HepG2 (cell line): ENCODE measurements at regions not wholly inside any gene's neighbourhood (a gene's known extent, or its start where the extent isn't known, plus 50 kb on each side); places are given as distances from the start of the nearest gene placed in this dataset.

Experiments
- ATF2 ChIP-seq: sonication (generic); formaldehyde crosslinking; IDR thresholded peaks from 2 replicates; pipeline ENCODE4 v1.4.0; 2020; ENCODE audit warnings: missing genetic modification reagents
- BATF2 ChIP-seq: sonication (generic); formaldehyde crosslinking; IDR thresholded peaks from 2 replicates; pipeline ENCODE4 v1.8.0; 2022; ENCODE audit warnings: mild to moderate bottlenecking, missing genetic modification reagents, moderate library complexity
- CREB1 ChIP-seq, 2 experiments: fragments of 450-650 bp in 1 of 2; IDR thresholded peaks; 2 replicates each; pipeline ENCODE4 v1.6.1; 2016 to 2017; ENCODE audit warnings: control low read depth in 1 of 2, mild to moderate bottlenecking in 1 of 2, missing compliant biosample characterization in 1 of 2, missing genetic modification characterization in 1 of 2
- DRAP1 ChIP-seq: IDR thresholded peaks from 2 replicates; pipeline ENCODE4 v1.6.1; 2016; ENCODE audit warnings: missing genetic modification reagents, missing compliant biosample characterization
- FUBP1 ChIP-seq: sonication (generic); formaldehyde crosslinking; IDR thresholded peaks from 2 replicates; pipeline ENCODE4 v1.5.1; 2020; ENCODE audit warnings: missing genetic modification reagents, mild to moderate bottlenecking, borderline replicate concordance
- JUN ChIP-seq: sonication (generic); formaldehyde crosslinking; IDR thresholded peaks from 2 replicates; pipeline ENCODE4 v1.4.0; 2020; ENCODE audit warnings: mild to moderate bottlenecking, missing genetic modification reagents
- NCOA1 ChIP-seq: sonication (generic); formaldehyde crosslinking; IDR thresholded peaks from 2 replicates; pipeline ENCODE4 v1.9.0; 2021; ENCODE audit warnings: missing genetic modification reagents
- NR2F6 ChIP-seq, 2 experiments: IDR thresholded peaks; 2 replicates each; pipeline ENCODE4 v1.6.1; 2016; ENCODE audit warnings: antibody characterized with exemption in 1 of 2, mild to moderate bottlenecking in 1 of 2
- PAF1 ChIP-seq: IDR thresholded peaks from 2 replicates; pipeline ENCODE4 v1.6.1; 2016; ENCODE audit warnings: missing genetic modification reagents, missing compliant biosample characterization
- SMYD3 ChIP-seq: sonication (generic); formaldehyde crosslinking; IDR thresholded peaks from 2 replicates; pipeline ENCODE4 v1.8.1; 2023; ENCODE audit warnings: mild to moderate bottlenecking, missing genetic modification reagents
- SP1 ChIP-seq, 2 experiments: fragments of 450-650 bp in 1 of 2; sonication (generic) in 1 of 2; formaldehyde crosslinking in 1 of 2; IDR thresholded peaks; 2 replicates each; pipeline versions ENCODE4 v1.4.0 to v1.6.1; 2016 to 2020; ENCODE audit warnings: missing genetic modification reagents in 1 of 2
- THRA ChIP-seq: sonication (generic); formaldehyde crosslinking; IDR thresholded peaks from 2 replicates; pipeline ENCODE4 v1.4.0; 2020; ENCODE audit warnings: missing genetic modification reagents, borderline replicate concordance
- ZBTB21 ChIP-seq: sonication (generic); formaldehyde crosslinking; IDR thresholded peaks from 2 replicates; pipeline ENCODE4 v1.4.0; 2020; ENCODE audit warnings: missing genetic modification reagents
- ZBTB38 ChIP-seq: sonication (generic); formaldehyde crosslinking; IDR thresholded peaks from 2 replicates; pipeline ENCODE4 v1.5.1; 2020; ENCODE audit warnings: mild to moderate bottlenecking, missing genetic modification reagents
- ZBTB44 ChIP-seq: sonication (generic); formaldehyde crosslinking; IDR thresholded peaks from 2 replicates; pipeline ENCODE4 v1.4.0; 2020; ENCODE audit warnings: missing genetic modification reagents
- ZNF280D ChIP-seq: sonication (generic); formaldehyde crosslinking; IDR thresholded peaks from 2 replicates; pipeline ENCODE4 v1.5.1; 2020; ENCODE audit warnings: mild to moderate bottlenecking, missing genetic modification reagents
- ZNF749 ChIP-seq: sonication (generic); formaldehyde crosslinking; IDR thresholded peaks from 2 replicates; pipeline ENCODE4 v1.8.0; 2022; ENCODE audit warnings: mild to moderate bottlenecking, missing genetic modification reagents, moderate library complexity, borderline replicate concordance

- 0 out of 2 replicates have a peak, but pooled peaks have one; percentile 29 for TF ChIP-seq ZNF280D
- no peak for TF ChIP-seq DRAP1
- no peak for TF ChIP-seq NR2F6 (IDR thresholded peaks at IDR 0.05)
- no peak for TF ChIP-seq NR2F6 (CRISPR knock-in tag; IDR thresholded peaks at IDR 0.05)
- no peak for TF ChIP-seq ZNF749 (CRISPR knock-in tag)
- TF ChIP-seq SP1 (IDR thresholded peaks at IDR 0.05) = no peak
- TF ChIP-seq SP1 (CRISPR knock-in tag; IDR thresholded peaks at IDR 0.05) = no peak
- TF ChIP-seq JUN = no peak
- TF ChIP-seq NCOA1 = no peak
- TF ChIP-seq ZBTB21 = no peak
- no peak for TF ChIP-seq ZBTB44
- TF ChIP-seq BATF2 (CRISPR knock-in tag) = no peak
- TF ChIP-seq ATF2 (CRISPR knock-in tag) = peak; percentile 51; the same call in 1 of the 2 replicates
- TF ChIP-seq SMYD3 (CRISPR knock-in tag) = no peak
- TF ChIP-seq ZBTB38 (CRISPR knock-in tag) = no peak
- peak; percentile 97 for TF ChIP-seq CREB1 (IDR thresholded peaks at IDR 0.05)
- TF ChIP-seq CREB1 (CRISPR knock-in tag; IDR thresholded peaks at IDR 0.05) = peak; percentile 85
- no peak for TF ChIP-seq FUBP1
- TF ChIP-seq THRA (CRISPR knock-in tag) = no peak
- no peak for TF ChIP-seq PAF1 (CRISPR knock-in tag)
These were observed 148.4 kb upstream of the FAM20A start (continued) for GRCh38 chr17:68749349-68750207.
